ENCODE measurements at regions not wholly inside any gene's neighbourhood (a gene's known extent, or its start where the extent isn't known, plus 50 kb on each side); places are given as distances from the start of the nearest gene placed in this dataset.

DNA sequence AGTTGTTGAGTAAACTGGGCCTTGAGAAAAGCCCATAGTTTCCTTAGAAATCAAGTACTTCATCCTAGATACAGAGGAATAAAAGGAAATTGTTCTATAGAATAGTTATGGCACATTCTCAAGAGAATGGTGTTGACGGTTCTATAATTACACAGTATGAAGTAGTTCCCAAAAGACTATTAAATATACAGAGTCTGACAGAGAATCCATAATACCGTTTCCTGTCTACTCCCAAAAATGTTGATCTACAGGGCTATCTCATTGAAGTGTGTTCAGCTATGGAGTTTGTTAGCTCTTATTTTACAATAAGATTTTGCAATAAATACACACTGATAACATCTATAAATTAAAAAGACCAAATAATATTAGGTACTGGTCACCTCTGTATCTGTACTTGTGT is 799.7 kb downstream of the RPS29 start:
- TF ChIP-seq ZFX (IDR thresholded peaks at IDR 0.05; ENCODE audit: borderline replicate concordance): no peak
- TF ChIP-seq, protein P1, sequence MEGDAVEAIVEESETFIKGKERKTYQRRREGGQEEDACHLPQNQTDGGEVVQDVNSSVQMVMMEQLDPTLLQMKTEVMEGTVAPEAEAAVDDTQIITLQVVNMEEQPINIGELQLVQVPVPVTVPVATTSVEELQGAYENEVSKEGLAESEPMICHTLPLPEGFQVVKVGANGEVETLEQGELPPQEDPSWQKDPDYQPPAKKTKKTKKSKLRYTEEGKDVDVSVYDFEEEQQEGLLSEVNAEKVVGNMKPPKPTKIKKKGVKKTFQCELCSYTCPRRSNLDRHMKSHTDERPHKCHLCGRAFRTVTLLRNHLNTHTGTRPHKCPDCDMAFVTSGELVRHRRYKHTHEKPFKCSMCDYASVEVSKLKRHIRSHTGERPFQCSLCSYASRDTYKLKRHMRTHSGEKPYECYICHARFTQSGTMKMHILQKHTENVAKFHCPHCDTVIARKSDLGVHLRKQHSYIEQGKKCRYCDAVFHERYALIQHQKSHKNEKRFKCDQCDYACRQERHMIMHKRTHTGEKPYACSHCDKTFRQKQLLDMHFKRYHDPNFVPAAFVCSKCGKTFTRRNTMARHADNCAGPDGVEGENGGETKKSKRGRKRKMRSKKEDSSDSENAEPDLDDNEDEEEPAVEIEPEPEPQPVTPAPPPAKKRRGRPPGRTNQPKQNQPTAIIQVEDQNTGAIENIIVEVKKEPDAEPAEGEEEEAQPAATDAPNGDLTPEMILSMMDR (IDR thresholded peaks at IDR 0.05): no peak

Data from 22Rv1 (cell line).